Central memory CD8-positive, alpha-beta T cell (primary cell): ENCODE measurements at regions not wholly inside any gene's neighbourhood (a gene's known extent, or its start where the extent isn't known, plus 50 kb on each side); places are given as distances from the start of the nearest gene placed in this dataset.
"Not testable (repeated sequence)": the region's sequence is repeated elsewhere in the genome, so short reads cannot be mapped to it uniquely, and the experiment has no call there.

Experiments
- ATAC-seq: fragments of 150-1000 bp; cut with Tn5 transposase; replicated peaks from 2 replicates; pipeline ENCODE4 v1.10.0; 2022; ENCODE audit warnings: mild to moderate bottlenecking, moderate FRiP score, moderate number of reproducible peaks; ENCODE audit not compliant: poor library complexity, severe bottlenecking; ENCODE audit errors: extremely low read depth
- DNase-seq, 2 donors: peaks; one replicate each; pipeline ENCODE4 v3.0.0; 2021; ENCODE audit warnings: low spot score in 2 of 2
- H3K27ac Mint-ChIP-seq: one replicate; pipeline ENCODE4 v1.8.0; 2022; ENCODE audit warnings: low read depth, mild to moderate bottlenecking, moderate library complexity, mixed read lengths
- H3K27me3 Mint-ChIP-seq: one replicate; pipeline ENCODE4 v1.8.0; 2022; ENCODE audit warnings: mixed read lengths
- H3K36me3 Mint-ChIP-seq: one replicate; pipeline ENCODE4 v1.8.0; 2022; ENCODE audit warnings: mild to moderate bottlenecking, moderate library complexity, mixed read lengths; ENCODE audit not compliant: insufficient read depth
- H3K4me1 Mint-ChIP-seq: one replicate; pipeline ENCODE4 v1.8.0; 2022; ENCODE audit warnings: mixed read lengths
- H3K4me3 Mint-ChIP-seq: one replicate; pipeline ENCODE4 v1.8.0; 2022; ENCODE audit warnings: mild to moderate bottlenecking, moderate library complexity, mixed read lengths
- H3K9me3 Mint-ChIP-seq: one replicate; pipeline ENCODE4 v1.8.0; 2022; ENCODE audit warnings: mixed read lengths

DNA sequence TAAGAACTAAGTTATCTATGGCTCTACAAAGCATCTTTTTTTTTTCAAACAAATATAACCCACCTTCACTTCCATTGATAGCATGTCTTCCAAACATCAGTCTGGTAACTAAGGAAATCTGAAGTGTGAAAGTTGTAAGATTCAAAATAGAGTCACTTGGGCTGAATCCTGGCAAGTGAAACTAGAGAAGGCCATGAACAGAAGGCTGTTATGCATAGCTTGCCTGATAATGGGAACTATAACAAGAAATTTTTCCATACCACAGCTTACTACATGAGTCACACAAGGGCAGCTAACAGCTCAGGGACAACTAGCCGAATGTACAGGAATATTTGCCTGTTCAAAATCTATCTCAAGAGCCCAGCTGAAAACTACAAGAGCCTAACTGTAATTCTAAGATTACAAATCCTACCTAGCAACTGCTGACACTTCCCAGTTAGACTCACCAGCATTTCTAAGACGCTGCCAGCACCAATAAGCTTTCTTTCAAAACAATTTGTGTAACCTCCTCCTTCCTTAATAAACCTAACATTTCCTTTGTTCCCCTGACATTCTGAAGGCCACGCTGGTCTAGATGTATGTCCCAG, 1066.5 kb downstream of the PLOD2 start:
- ATAC-seq: no peak
- H3K27me3 Mint-ChIP-seq: no peaks in the 10 kb centered on the region
- H3K4me3 Mint-ChIP-seq: no peak overlapping the region
- H3K27ac Mint-ChIP-seq: no peak overlapping the region
- peaks cover 1% of the 10 kb centered on the region for H3K36me3 Mint-ChIP-seq
- no peak for DNase-seq
- H3K4me1 Mint-ChIP-seq: no peaks in the 10 kb centered on the region
- peaks cover 6% of the 10 kb centered on the region for H3K9me3 Mint-ChIP-seq

DNA sequence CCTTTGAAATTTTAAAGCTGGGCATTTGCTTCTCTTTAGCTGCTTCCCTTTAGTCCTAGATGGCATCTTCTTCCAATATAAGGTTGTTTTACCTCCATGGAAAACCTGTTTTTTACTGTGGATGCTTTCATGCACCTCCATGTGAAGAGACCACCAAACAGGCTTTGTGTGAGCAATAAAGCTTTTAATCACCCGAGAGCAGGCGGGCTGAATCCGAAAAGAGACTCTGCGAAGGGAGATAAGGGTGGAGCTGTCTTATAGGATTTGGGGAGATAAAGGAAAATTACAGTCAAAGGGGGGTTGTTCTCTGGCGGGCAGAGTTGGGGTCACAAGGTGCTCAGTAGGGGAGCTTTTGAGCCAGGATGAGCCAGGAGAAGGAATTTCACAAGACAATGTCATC, 1049.8 kb downstream of the PLOD2 start:
- H3K9me3 Mint-ChIP-seq: peaks cover 32% of the 10 kb centered on the region

DNA sequence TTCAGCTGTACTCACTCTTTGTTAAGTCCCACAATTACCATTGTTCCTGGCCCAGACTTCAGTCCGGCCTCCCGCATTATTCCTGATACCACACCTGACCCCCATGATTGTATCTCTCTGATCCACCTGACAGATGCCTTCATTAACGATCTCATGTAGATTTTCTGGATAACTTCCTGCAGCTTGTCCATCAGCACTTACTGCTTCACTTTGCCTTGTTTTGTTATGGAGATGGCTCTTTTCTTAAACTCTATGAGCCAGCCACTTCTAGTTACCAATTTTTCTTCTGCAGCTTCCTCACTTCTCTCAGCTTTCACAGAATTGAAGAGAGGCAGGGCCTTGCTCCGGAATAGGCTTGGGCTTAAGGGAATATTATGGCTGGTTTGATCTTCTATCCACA, 1044.2 kb downstream of the PLOD2 start:
- no peak for ATAC-seq
- no peaks in the 10 kb centered on the region for H3K36me3 Mint-ChIP-seq
- H3K4me3 Mint-ChIP-seq: no peak overlapping the region
- peaks cover 43% of the 10 kb centered on the region for H3K9me3 Mint-ChIP-seq
- no peak for DNase-seq
- no peaks in the 10 kb centered on the region for H3K27me3 Mint-ChIP-seq
- no peaks in the 10 kb centered on the region for H3K4me1 Mint-ChIP-seq
- no peak overlapping the region for H3K27ac Mint-ChIP-seq

More for the DNA sequence above, 1049.8 kb downstream of the PLOD2 start:
- ATAC-seq, H3K4me1 Mint-ChIP-seq, H3K27me3 Mint-ChIP-seq, H3K36me3 Mint-ChIP-seq, H3K27ac Mint-ChIP-seq, H3K4me3 Mint-ChIP-seq, DNase-seq: not testable (repeated sequence)

DNA sequence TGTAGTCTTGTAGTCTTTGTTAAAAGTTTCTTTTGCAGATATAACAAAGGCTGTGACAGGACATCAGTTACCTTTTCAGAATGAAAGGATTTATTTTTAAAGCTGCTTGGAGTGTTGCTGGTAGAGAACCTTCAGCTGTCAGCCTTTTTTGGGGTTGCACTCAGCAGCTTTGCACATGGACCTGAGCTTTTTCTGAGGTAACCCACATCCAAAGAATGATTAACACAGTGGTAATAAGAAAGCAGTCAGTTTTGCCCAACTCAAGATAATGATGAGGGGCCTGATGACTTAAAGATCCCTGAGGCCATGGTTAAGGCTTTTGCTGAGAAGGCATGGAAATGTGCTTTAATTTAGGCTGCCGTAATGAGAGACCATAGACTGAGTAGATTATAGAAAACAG, 1042.7 kb downstream of the PLOD2 start:
- Mint-ChIP-seq H3K36me3 (no peaks in the 10 kb centered on the region), H3K27ac (no peak overlapping the region), H3K4me1 (no peaks in the 10 kb centered on the region), H3K9me3 (peaks cover 41% of the 10 kb centered on the region), H3K4me3 (no peak overlapping the region), H3K27me3 (no peaks in the 10 kb centered on the region)
- ATAC-seq: no peak
- no peak for DNase-seq

DNA sequence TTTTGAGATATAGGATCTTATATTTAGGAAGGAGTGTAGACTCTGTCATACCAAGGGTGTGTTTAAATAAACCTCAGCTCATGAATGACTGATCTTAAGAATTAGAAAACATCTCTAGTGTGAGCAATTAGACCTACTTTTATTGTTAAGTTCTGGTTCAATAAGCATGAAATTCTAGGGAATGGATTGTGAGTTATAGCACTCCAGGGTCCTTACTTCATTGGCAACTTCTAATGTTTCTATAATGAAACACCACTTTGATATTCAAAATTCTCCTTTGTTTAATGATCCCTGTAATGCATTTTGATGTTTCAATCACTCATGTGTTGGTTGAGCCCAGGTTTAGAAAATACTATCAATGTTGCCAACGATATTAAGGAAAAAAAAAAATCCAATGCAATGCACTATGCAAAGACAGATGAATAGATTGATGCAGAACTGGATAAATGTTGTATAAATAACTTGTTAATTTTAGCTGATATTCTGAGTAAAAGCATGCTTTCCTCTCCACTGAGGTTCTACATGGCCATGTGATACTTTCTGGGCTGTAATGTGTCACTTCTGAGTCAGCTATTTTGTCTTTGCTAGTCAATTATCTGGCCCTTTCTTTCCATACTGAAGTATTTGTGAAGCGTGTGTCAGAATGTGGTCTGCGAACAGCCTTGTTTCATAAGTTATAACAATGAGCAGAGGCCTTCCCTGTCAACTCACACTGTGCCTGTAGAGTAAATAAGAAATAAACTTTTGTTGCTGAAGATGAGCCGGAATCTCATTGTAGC, 1035.9 kb downstream of the PLOD2 start:
- no peak overlapping the region for H3K27ac Mint-ChIP-seq
- H3K4me1 Mint-ChIP-seq: no peaks in the 10 kb centered on the region
- peaks cover 8% of the 10 kb centered on the region for H3K9me3 Mint-ChIP-seq
- no peaks in the 10 kb centered on the region for H3K27me3 Mint-ChIP-seq
- ATAC-seq (no peak), DNase-seq (no peak)
- no peak overlapping the region for H3K4me3 Mint-ChIP-seq
- no peaks in the 10 kb centered on the region for H3K36me3 Mint-ChIP-seq

DNA sequence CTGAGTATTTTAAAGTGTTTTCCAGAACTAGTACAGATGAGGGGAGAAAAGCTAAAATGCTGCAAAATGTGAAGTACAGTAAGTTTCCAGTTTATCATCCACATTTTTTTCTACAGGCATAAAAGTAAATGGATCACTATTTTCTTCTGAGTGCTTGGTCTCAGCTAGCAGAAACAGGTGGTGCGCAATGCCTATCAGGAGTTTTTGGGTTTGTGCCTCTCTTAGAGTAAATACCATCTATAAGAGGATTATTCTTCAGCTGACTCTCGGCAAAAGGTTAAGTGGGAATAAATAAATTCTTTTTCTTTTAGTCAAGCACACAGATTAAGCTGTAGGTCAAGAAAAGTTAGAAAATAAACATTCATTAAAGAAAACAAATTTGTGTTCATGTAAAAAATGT, 1027.7 kb downstream of the PLOD2 start:
- DNase-seq (no peak), ATAC-seq (no peak)
- Mint-ChIP-seq H3K36me3 (no peaks in the 10 kb centered on the region), H3K4me3 (no peak overlapping the region), H3K27ac (no peak overlapping the region), H3K27me3 (no peaks in the 10 kb centered on the region), H3K9me3 (peaks cover 5% of the 10 kb centered on the region), H3K4me1 (no peaks in the 10 kb centered on the region)

DNA sequence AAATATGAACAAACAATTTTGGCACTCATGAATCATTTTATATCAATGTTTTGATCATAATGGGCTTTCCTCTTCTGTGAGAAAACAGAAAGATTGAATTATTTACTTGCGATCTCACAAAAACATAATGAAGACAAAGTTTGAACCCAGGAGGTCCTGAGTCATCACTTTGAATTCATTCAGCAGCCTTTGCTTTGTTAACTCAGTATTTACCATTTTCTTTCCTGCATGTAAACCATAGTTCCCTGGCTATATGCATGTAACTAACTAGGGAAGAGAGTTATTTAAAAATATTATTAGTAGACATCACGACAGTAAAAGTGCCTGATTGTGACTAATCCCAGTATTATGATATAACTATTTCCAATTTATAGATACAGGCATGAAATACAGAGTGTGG, 1026.2 kb downstream of the PLOD2 start:
- DNase-seq (no peak), ATAC-seq (no peak)
- Mint-ChIP-seq H3K27me3 (no peaks in the 10 kb centered on the region), H3K4me3 (no peak overlapping the region), H3K27ac (no peak overlapping the region), H3K9me3 (peaks cover 5% of the 10 kb centered on the region), H3K36me3 (no peaks in the 10 kb centered on the region), H3K4me1 (no peaks in the 10 kb centered on the region)

DNA sequence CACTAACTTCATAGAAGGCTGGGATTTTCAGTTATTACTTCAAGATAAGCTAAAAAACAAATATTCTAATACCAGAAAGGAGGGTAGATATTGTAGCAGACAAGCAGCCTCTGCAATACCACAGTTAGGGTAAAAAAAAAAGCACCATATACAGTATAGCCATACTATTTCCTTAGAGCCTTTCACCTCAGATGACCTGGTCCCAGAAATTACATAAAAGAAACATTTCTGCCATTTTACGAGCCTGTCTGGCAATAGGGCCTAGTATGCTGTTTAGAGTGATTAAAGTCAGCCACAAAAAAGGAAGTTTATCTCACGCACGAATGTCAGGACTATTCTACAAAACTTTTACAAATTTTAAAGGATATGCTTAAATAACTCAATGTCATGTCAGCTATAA, 1016.6 kb downstream of the PLOD2 start:
- Mint-ChIP-seq H3K9me3 (peaks cover 11% of the 10 kb centered on the region), H3K4me1 (no peaks in the 10 kb centered on the region), H3K27me3 (no peaks in the 10 kb centered on the region), H3K36me3 (no peaks in the 10 kb centered on the region), H3K4me3 (no peak overlapping the region), H3K27ac (no peak overlapping the region)
- ATAC-seq (no peak), DNase-seq (no peak)

DNA sequence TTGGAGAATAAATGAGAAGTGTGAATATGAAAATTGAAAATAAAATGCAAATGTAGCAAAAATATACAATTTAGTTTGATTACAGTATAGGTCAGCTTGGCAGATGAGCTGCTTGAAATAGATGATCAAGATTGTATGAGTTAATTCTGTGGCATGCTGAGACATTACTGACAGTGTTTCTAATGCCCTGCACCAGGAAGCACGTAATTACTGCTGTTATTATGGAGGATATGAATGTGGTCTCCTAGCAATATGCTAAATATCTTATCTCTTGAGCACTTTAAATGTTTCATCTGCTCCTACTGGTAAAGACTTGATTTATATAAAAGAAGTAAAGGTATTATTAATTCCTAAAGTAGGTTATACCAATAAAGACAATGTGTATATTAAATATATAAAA, 1015.5 kb downstream of the PLOD2 start:
- H3K36me3 Mint-ChIP-seq: no peaks in the 10 kb centered on the region
- no peaks in the 10 kb centered on the region for H3K4me1 Mint-ChIP-seq
- H3K4me3 Mint-ChIP-seq: no peak overlapping the region
- DNase-seq (no peak), ATAC-seq (no peak)
- H3K9me3 Mint-ChIP-seq: peaks cover 11% of the 10 kb centered on the region
- H3K27ac Mint-ChIP-seq: no peak overlapping the region
- H3K27me3 Mint-ChIP-seq: no peaks in the 10 kb centered on the region

DNA sequence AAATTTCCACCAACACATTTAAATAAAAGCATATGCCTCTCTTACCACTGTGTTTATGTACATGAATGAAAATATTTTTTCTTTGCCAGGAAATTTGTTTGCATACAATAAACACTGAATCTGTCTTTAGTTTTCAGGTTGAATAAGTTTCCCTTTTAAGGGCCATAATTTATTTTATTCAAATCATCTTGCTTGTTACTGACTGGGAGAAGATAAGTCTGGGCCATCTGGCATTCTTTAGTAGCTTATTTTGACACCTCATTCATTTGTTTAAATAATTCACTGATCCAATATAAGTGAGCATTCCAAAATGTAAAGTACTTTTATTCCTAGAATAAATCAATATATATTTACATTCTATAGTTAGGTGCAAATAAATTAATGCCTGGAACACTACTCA, 1001.3 kb downstream of the PLOD2 start:
- H3K36me3 Mint-ChIP-seq: no peaks in the 10 kb centered on the region
- no peak for DNase-seq

DNA sequence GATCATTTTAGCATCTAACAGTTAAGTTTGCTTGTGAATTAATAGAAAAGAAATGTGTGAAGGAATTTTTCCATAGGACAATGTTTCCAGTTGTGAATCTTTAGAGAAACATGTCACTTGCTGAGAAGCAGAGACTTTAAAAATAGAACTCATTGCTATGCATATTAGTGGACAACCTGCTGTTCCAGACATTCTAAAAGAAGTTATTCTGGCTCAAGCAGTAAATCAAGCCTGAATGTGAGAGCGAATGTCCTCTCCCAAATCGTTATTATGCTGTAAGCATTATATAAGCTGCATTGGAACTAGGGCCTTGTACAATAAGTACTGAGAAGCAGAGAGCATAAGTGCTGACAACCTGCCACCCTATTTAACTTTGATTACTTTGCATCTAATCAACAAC, 990.9 kb downstream of the PLOD2 start:
- Mint-ChIP-seq H3K36me3 (no peaks in the 10 kb centered on the region), H3K4me3 (no peak overlapping the region), H3K4me1 (no peaks in the 10 kb centered on the region), H3K9me3 (peaks cover 15% of the 10 kb centered on the region), H3K27me3 (no peaks in the 10 kb centered on the region), H3K27ac (no peak overlapping the region)
- DNase-seq: no peak
- no peak for ATAC-seq

More for the DNA sequence above, 1001.3 kb downstream of the PLOD2 start:
- Mint-ChIP-seq H3K4me1 (no peaks in the 10 kb centered on the region), H3K27ac (no peak overlapping the region), H3K27me3 (no peaks in the 10 kb centered on the region), H3K9me3 (peaks cover 30% of the 10 kb centered on the region), H3K4me3 (no peak overlapping the region)
- no peak for ATAC-seq

DNA sequence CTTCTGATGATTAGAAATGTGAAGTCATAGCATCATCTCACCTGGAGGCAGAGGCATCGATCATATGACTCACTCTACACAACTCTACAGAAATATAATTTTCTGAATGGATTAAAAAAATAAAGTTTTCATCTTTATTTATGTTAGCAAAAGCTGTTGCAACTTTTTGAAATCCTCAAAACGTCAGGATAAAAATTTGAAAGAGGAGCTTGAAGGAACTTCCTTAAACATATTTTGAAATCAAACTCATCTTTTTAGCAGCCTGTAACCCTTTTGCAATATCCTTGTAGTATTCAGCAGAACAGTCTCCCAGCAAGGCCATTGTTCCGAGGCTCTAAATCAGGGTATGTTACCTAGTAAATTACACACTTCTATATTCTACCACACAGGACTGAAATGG, 985.4 kb downstream of the PLOD2 start:
- H3K27ac Mint-ChIP-seq: no peak overlapping the region
- ATAC-seq: no peak

DNA sequence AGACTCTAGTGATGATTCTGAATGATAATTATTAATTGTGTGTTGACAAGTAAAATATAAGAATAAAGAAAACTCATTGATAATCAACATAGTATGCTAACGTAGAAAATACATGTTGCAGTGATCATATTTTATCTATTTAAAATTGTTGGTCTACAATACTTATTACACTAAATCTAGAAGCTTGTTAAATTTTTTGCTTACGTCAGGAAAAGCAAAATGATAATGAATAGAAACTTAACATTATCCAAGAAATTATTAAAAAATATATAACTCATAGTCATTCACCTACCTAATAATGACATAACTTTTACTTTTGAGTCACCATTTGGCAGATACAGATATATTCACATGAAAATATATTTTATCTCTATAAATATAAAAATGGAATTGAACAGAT, 984.1 kb downstream of the PLOD2 start:
- Mint-ChIP-seq H3K4me1 (no peaks in the 10 kb centered on the region), H3K36me3 (no peaks in the 10 kb centered on the region)

More for the DNA sequence above, 985.4 kb downstream of the PLOD2 start:
- Mint-ChIP-seq H3K36me3 (no peaks in the 10 kb centered on the region), H3K4me3 (no peak overlapping the region), H3K4me1 (no peaks in the 10 kb centered on the region), H3K27me3 (no peaks in the 10 kb centered on the region), H3K9me3 (peaks cover 16% of the 10 kb centered on the region)
- DNase-seq: no peak

More for the DNA sequence above, 984.1 kb downstream of the PLOD2 start:
- H3K27me3 Mint-ChIP-seq: no peaks in the 10 kb centered on the region
- ATAC-seq (no peak), DNase-seq (no peak)
- H3K27ac Mint-ChIP-seq: no peak overlapping the region
- H3K4me3 Mint-ChIP-seq: no peak overlapping the region
- peaks cover 11% of the 10 kb centered on the region for H3K9me3 Mint-ChIP-seq
